OCI-LY1 (cell line): ENCODE measurements at regions not wholly inside any gene's neighbourhood (a gene's known extent, or its start where the extent isn't known, plus 50 kb on each side); places are given as distances from the start of the nearest gene placed in this dataset.

Experiments
- H2AFZ ChIP-seq: fragments of 200-600 bp; sonication (generic), shearing (Covaris generic); 2 replicates; pipeline ENCODE4 v1.6.0; 2014; ENCODE audit warnings: antibody characterized with exemption, mild to moderate bottlenecking, low read length
- H3F3A ChIP-seq: fragments of 200-600 bp; sonication (generic), shearing (Covaris generic); 2 replicates; pipeline ENCODE4 v1.6.0; 2014; ENCODE audit warnings: mild to moderate bottlenecking, antibody characterized with exemption, low read length, moderate library complexity; ENCODE audit not compliant: insufficient read depth
- H3K27ac ChIP-seq: fragments of 200-600 bp; sonication (generic); 2 replicates; pipeline ENCODE4 v1.5.1; 2014; ENCODE audit warnings: low read length, mixed run types, mild to moderate bottlenecking, low read depth; ENCODE audit not compliant: poor library complexity, severe bottlenecking
- H3K27me3 ChIP-seq: fragments of 200-600 bp; sonication (generic); 2 replicates; pipeline ENCODE4 v1.6.0; 2014; ENCODE audit warnings: antibody characterized with exemption, mild to moderate bottlenecking, low read length, moderate library complexity; ENCODE audit not compliant: insufficient read depth
- H3K36me3 ChIP-seq: fragments of 200-600 bp; sonication (generic); 2 replicates; pipeline ENCODE4 v1.6.1; 2014; ENCODE audit warnings: mild to moderate bottlenecking, antibody characterized with exemption, low read length, moderate library complexity, mixed read lengths; ENCODE audit not compliant: insufficient read depth
- H3K4me1 ChIP-seq: fragments of 200-600 bp; sonication (generic); 2 replicates; pipeline ENCODE4 v1.5.1; 2014; ENCODE audit warnings: mild to moderate bottlenecking, low read length, moderate library complexity; ENCODE audit not compliant: insufficient read depth, severe bottlenecking
- H3K4me2 ChIP-seq: fragments of 200-600 bp; sonication (generic), shearing (Covaris generic); 2 replicates; pipeline ENCODE4 v1.6.1; 2014; ENCODE audit warnings: low read length
- H3K4me3 ChIP-seq: fragments of 200-600 bp; sonication (generic); 2 replicates; pipeline ENCODE4 v1.5.1; 2014; ENCODE audit warnings: low read length, low read depth, mild to moderate bottlenecking, mixed read lengths; ENCODE audit not compliant: poor library complexity, severe bottlenecking
- H3K79me2 ChIP-seq: fragments of 200-600 bp; shearing (Covaris generic); 2 replicates; pipeline ENCODE4 v1.6.1; 2016; ENCODE audit warnings: mixed run types, low read length, mixed read lengths; ENCODE audit not compliant: insufficient read depth
- H3K9ac ChIP-seq: fragments of 200-600 bp; sonication (generic), shearing (Covaris generic); 2 replicates; pipeline ENCODE4 v1.6.1; 2014; ENCODE audit warnings: mild to moderate bottlenecking, low read length, mixed read lengths
- H3K9me2 ChIP-seq: fragments of 200-600 bp; sonication (generic), shearing (Covaris generic); 2 replicates; pipeline ENCODE4 v1.6.1; 2014; ENCODE audit warnings: low read depth, mild to moderate bottlenecking, low read length, mixed read lengths
- H3K9me3 ChIP-seq: fragments of 200-600 bp; shearing (Covaris generic); 2 replicates; pipeline ENCODE4 v1.6.1; 2014; ENCODE audit warnings: low read length, mixed read lengths
- H4K20me1 ChIP-seq: fragments of 200-600 bp; sonication (generic), shearing (Covaris generic); 2 replicates; pipeline ENCODE4 v1.6.0; 2016; ENCODE audit warnings: mild to moderate bottlenecking, low read length; ENCODE audit not compliant: insufficient read depth
- EZH2 ChIP-seq: fragments of 200-600 bp; sonication (generic), shearing (Covaris generic); IDR thresholded peaks from 2 replicates; pipeline ENCODE4 v1.8.0; 2017; ENCODE audit warnings: borderline replicate concordance, mixed run types, mild to moderate bottlenecking, antibody characterized with exemption, low read length, moderate library complexity, mixed read lengths
- TF ChIP-seq, protein P1 (sequence below): fragments of 200-600 bp; sonication (generic), shearing (Covaris generic); IDR thresholded peaks from 2 replicates; pipeline ENCODE4 v1.5.1; 2017; ENCODE audit warnings: mild to moderate bottlenecking, antibody characterized with exemption, low read length, moderate library complexity, mixed read lengths

DNA sequence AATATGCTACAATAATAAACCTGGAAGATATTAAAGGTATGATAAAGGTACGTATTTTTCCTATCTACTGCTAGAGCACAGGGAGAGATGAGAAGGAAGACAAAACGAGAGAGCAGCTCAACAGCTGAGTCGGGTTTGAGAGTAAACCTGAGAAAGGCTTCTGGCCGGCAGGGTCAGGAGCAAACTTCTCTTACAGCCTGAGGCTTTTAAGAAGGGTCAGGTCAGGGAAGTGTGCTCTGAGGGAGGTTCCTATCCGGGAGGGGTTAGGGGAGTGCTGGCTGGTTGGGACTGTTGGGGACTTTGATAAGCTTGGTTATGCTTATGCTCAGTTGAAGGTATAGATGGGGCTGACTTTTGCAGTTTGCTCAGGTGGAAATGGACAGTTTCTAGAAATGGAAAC is 77.7 kb upstream of the PRR20A start:
- H4K20me1 ChIP-seq = no peaks in the 10 kb centered on the region
- no peak overlapping the region for H3K4me2 ChIP-seq
- no peaks in the 10 kb centered on the region for H3K36me3 ChIP-seq
- no peaks in the 10 kb centered on the region for H3K27me3 ChIP-seq
- no peak overlapping the region for H3K4me3 ChIP-seq
- H3K4me1 ChIP-seq = no peaks in the 10 kb centered on the region
- TF ChIP-seq, protein P1, sequence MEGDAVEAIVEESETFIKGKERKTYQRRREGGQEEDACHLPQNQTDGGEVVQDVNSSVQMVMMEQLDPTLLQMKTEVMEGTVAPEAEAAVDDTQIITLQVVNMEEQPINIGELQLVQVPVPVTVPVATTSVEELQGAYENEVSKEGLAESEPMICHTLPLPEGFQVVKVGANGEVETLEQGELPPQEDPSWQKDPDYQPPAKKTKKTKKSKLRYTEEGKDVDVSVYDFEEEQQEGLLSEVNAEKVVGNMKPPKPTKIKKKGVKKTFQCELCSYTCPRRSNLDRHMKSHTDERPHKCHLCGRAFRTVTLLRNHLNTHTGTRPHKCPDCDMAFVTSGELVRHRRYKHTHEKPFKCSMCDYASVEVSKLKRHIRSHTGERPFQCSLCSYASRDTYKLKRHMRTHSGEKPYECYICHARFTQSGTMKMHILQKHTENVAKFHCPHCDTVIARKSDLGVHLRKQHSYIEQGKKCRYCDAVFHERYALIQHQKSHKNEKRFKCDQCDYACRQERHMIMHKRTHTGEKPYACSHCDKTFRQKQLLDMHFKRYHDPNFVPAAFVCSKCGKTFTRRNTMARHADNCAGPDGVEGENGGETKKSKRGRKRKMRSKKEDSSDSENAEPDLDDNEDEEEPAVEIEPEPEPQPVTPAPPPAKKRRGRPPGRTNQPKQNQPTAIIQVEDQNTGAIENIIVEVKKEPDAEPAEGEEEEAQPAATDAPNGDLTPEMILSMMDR = no peak
- no peak for TF ChIP-seq EZH2
- no peak overlapping the region for H3K9ac ChIP-seq
- no peak overlapping the region for H3K27ac ChIP-seq
- H3K9me3 ChIP-seq = no peaks in the 10 kb centered on the region
- no peaks in the 10 kb centered on the region for H3F3A ChIP-seq
- H3K9me2 ChIP-seq = no peaks in the 10 kb centered on the region
- no peak overlapping the region for H2AFZ ChIP-seq
- H3K79me2 ChIP-seq = no peaks in the 10 kb centered on the region

- Histone ChIP-seq H2AFZ (no peak overlapping the region), H3K9me3 (no peaks in the 10 kb centered on the region), H3K9ac (no peak overlapping the region), H3K36me3 (no peaks in the 10 kb centered on the region), H3K4me2 (no peak overlapping the region), H3K4me3 (no peak overlapping the region), H3K27me3 (no peaks in the 10 kb centered on the region), H3K4me1 (no peaks in the 10 kb centered on the region), H3K9me2 (no peaks in the 10 kb centered on the region), H3F3A (no peaks in the 10 kb centered on the region), H3K79me2 (no peaks in the 10 kb centered on the region), H3K27ac (no peak overlapping the region), H4K20me1 (no peaks in the 10 kb centered on the region)
- TF ChIP-seq, protein P1 = no peak
- TF ChIP-seq EZH2 = no peak
Observed at GRCh38 chr13:57073983-57074382, 66.7 kb upstream of the PRR20A start.

DNA sequence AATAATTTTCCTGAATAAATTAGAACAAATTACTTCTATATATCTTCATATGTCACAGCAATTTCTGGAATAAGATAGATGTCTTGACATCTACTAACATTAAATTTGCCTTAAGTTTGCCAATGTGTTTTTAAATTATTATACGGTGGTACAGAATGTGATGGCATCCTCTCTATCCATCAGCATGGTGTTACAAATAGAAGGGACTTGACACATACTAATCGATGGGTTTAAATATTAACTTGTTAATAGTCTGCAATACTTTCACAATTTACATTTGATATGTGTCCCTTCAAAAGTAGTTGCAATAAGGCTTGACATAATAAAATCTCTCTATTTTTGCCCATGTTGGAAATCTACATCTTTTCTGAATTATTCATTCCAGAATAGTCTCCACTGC is 65.1 kb upstream of the PRR20A start:
- TF ChIP-seq, protein P1 = no peak
- no peak for TF ChIP-seq EZH2
- no peaks in the 10 kb centered on the region for H3K9me2 ChIP-seq
- no peak overlapping the region for H3K4me2 ChIP-seq
- H3K9me3 ChIP-seq = no peaks in the 10 kb centered on the region
- no peaks in the 10 kb centered on the region for H4K20me1 ChIP-seq
- no peaks in the 10 kb centered on the region for H3F3A ChIP-seq
- no peak overlapping the region for H3K9ac ChIP-seq
- H3K27me3 ChIP-seq = no peaks in the 10 kb centered on the region
- no peak overlapping the region for H2AFZ ChIP-seq
- H3K36me3 ChIP-seq = no peaks in the 10 kb centered on the region
- H3K27ac ChIP-seq = no peak overlapping the region
- H3K79me2 ChIP-seq = no peaks in the 10 kb centered on the region
- H3K4me3 ChIP-seq = no peak overlapping the region
- no peaks in the 10 kb centered on the region for H3K4me1 ChIP-seq
